Effector memory CD4-positive, alpha-beta T cell (primary cell): ENCODE measurements at regions not wholly inside any gene's neighbourhood (a gene's known extent, or its start where the extent isn't known, plus 50 kb on each side); places are given as distances from the start of the nearest gene placed in this dataset.
"Not testable (repeated sequence)": the region's sequence is repeated elsewhere in the genome, so short reads cannot be mapped to it uniquely, and the experiment has no call there.

Experiments used
- DNase-seq, 3 donors: peaks; one replicate each; pipeline ENCODE4 v3.0.0-alpha.2; 2020
- H3K27ac ChIP-seq: 2 replicates; pipeline ENCODE4 v1.7.0; 2013; ENCODE audit warnings: mild to moderate bottlenecking, low read length, moderate library complexity; ENCODE audit not compliant: insufficient read depth, poor library complexity, severe bottlenecking
- H3K27me3 ChIP-seq: replicated peaks from 2 replicates; pipeline ENCODE4 v1.7.0; 2013; ENCODE audit warnings: mild to moderate bottlenecking, low read length; ENCODE audit not compliant: insufficient read depth, control insufficient read depth, poor library complexity, severe bottlenecking
- H3K36me3 ChIP-seq: 2 replicates; pipeline ENCODE4 v1.7.0; 2013; ENCODE audit warnings: mild to moderate bottlenecking, low read length, moderate library complexity; ENCODE audit not compliant: control insufficient read depth, insufficient read depth
- H3K4me1 ChIP-seq: 2 replicates; pipeline ENCODE4 v1.7.0; 2013; ENCODE audit warnings: low read length, mild to moderate bottlenecking; ENCODE audit not compliant: control insufficient read depth, insufficient read depth, poor library complexity, severe bottlenecking
- H3K4me3 ChIP-seq: 2 replicates; pipeline ENCODE4 v1.7.0; 2013; ENCODE audit warnings: low read length, low read depth, mild to moderate bottlenecking; ENCODE audit not compliant: insufficient read depth, poor library complexity, severe bottlenecking
- H3K9me3 ChIP-seq: 2 replicates; pipeline ENCODE4 v1.7.0; 2013; ENCODE audit warnings: mild to moderate bottlenecking, low read length, moderate library complexity; ENCODE audit not compliant: control insufficient read depth

DNA sequence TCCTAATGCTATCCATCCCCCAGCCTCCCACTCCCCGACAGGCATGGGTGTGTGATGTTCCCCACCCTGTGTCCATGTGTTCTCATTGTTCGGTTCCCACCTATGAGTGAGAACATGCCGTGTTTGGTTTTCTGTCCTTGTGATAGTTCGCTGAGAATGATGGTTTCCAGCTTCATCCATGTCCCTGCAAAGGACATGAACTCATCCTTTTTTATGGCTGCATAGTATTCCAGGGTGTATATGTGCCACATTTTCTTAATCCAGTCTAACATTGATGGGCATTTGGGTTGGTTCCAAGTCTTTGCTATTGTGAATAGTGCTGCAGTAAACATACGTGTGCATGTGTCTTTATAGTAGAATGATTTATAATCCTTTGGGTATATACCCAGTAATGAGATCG lies 328.9 kb downstream of the BCAT1 start:
- H3K36me3 ChIP-seq, H3K9me3 ChIP-seq, H3K27ac ChIP-seq, DNase-seq, H3K4me3 ChIP-seq, H3K27me3 ChIP-seq, H3K4me1 ChIP-seq: not testable (repeated sequence)

DNA sequence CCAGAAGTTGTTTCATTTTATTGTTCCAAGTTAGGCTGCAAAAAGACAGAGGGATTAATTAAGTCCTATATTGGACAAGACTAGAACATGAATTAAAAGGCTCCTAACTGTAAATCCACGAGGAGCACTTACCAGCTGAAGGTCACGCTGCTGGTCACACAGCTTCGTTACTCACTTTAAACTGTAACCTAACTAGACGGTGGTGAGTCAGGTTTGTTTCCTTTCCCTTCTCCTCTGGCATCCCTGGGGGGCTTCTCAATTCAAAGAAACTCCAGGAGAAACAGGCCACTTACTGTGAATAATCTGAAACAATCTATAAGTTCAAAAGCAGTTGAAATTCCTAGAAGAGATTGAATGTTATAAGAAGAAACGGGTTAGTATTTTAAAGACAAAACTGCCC lies 331.4 kb downstream of the BCAT1 start:
- Histone ChIP-seq H3K9me3 (no peaks in the 10 kb centered on the region), H3K4me3 (no peak overlapping the region), H3K4me1 (no peaks in the 10 kb centered on the region), H3K27ac (no peak overlapping the region), H3K36me3 (no peaks in the 10 kb centered on the region), H3K27me3 (peaks cover 2% of the 10 kb centered on the region)
- no peak for DNase-seq

DNA sequence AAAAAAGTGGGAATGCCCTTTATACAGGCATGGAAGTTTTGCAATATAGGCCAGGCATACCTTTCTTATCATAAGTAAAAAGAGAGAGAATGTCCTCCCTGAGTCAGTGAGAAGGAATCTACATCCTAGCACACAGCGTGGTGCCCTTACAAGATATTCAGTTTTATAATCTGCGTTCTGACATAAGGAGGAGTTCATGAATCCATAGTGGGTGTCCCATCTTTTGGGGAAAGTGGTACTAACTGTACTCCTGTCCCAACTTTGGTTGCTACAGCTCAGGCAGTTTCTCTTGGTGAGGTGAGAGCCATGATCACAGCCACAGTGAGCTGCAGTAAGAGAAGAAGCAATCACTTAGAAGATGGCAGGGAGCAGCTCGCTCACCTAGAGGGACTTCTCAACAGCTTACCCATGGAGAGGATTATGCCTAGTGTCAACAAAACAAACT lies 332.9 kb downstream of the BCAT1 start:
- Histone ChIP-seq H3K9me3 (no peaks in the 10 kb centered on the region), H3K4me3 (no peak overlapping the region), H3K4me1 (no peaks in the 10 kb centered on the region), H3K27me3 (peaks cover 2% of the 10 kb centered on the region), H3K36me3 (no peaks in the 10 kb centered on the region), H3K27ac (no peak overlapping the region)
- no peak for DNase-seq

DNA sequence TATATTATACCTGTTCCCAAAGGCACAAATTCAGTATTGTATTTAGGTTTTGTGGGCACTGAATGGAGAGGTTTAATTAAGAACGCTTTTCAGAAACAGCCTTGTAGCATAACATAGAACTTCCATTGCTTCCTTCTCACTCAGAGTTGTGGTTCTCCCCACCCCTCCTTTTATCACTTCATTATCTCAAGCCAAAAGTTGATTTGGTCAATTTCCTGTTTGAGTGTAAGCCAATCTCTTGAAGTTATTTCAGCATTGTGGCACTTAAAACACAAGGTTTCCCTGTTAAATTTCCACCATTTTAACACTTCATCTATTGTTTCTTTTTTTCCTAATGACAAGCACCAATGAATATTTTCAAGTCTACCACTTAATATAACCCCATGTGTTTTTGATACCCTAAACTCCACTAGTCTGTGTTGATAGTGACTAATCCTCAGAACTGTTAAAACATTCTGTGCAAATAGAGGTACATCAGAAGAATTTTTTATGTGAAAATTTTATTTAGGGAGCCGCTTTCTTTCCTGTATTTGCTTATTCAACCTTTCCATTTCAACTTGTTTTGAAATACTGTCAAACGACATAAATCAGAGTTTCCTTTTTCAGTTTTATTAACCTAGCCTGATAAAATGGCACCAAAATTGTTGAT lies 340.1 kb downstream of the BCAT1 start:
- DNase-seq: no peak
- peaks cover 2% of the 10 kb centered on the region for H3K27me3 ChIP-seq
- no peaks in the 10 kb centered on the region for H3K4me1 ChIP-seq

DNA sequence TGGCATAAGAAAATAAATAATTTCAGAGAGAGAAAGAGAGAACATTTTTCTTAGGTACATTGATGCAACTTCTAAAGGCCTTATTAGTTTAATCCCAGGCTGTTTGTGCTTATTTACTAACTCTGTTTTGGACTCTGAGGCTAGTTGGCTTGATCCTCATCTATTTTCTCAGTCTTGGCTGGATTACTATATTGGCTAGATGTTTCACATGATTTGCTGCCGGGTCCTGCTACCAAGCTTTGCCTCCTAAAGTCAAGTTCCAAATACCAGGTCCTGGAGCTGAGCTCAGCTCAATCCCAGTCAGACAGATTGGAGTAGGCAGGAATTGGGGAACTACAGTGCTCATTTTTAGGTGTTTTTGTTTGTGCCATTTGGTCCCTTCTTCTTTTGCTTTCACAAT lies 340.8 kb downstream of the BCAT1 start:
- Histone ChIP-seq H3K27ac (no peak overlapping the region), H3K27me3 (no peaks in the 10 kb centered on the region), H3K36me3 (no peaks in the 10 kb centered on the region), H3K9me3 (no peaks in the 10 kb centered on the region), H3K4me1 (no peaks in the 10 kb centered on the region), H3K4me3 (no peak overlapping the region)
- DNase-seq: no peak

More for the DNA sequence above, 340.1 kb downstream of the BCAT1 start:
- Histone ChIP-seq H3K27ac (no peak overlapping the region), H3K4me3 (no peak overlapping the region), H3K36me3 (no peaks in the 10 kb centered on the region), H3K9me3 (no peaks in the 10 kb centered on the region)

DNA sequence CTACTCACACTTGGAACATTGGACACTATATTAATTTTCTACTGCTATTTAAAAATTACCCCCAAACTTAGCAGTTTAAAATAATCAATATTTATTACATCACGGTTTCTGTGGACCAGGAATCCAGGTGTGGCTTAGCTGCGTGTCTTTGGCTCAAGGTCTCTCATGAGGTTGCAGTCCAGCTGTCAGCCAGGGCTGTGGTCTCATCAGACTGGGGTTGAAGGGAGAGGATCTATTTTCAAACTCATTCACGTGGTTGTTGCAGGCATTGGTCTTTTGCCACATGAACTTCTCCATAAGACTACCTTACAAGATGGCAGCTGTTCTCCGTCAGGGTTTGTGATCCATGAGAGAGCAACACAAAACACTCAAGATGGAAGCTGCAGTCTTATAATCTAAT lies 343.0 kb downstream of the BCAT1 start:
- no peaks in the 10 kb centered on the region for H3K27me3 ChIP-seq
- no peaks in the 10 kb centered on the region for H3K4me1 ChIP-seq
- no peaks in the 10 kb centered on the region for H3K36me3 ChIP-seq
- no peak overlapping the region for H3K4me3 ChIP-seq
- no peaks in the 10 kb centered on the region for H3K9me3 ChIP-seq
- no peak overlapping the region for H3K27ac ChIP-seq
- DNase-seq: no peak

DNA sequence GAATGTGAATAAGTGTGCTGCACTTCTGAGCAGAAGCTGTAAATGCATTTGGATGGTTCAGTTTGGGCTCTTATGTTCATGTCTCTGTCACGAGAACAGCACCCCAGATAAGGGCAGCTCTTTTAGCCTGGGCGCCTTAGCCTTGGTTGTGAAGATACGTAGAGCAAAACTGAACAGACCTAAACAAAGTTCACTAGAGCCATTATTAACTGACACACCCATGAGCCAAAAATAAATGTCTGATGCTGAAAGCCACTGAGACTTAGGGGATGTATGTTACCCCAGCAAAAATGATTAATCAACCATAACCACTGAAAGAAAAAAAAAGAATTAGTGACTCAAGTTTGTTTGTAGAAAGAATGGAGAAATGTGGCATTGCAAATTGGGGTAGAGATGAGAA lies 343.4 kb downstream of the BCAT1 start:
- Histone ChIP-seq H3K4me3 (no peak overlapping the region), H3K27me3 (no peaks in the 10 kb centered on the region), H3K9me3 (no peaks in the 10 kb centered on the region), H3K4me1 (no peaks in the 10 kb centered on the region), H3K27ac (no peak overlapping the region), H3K36me3 (no peaks in the 10 kb centered on the region)
- DNase-seq: no peak

DNA sequence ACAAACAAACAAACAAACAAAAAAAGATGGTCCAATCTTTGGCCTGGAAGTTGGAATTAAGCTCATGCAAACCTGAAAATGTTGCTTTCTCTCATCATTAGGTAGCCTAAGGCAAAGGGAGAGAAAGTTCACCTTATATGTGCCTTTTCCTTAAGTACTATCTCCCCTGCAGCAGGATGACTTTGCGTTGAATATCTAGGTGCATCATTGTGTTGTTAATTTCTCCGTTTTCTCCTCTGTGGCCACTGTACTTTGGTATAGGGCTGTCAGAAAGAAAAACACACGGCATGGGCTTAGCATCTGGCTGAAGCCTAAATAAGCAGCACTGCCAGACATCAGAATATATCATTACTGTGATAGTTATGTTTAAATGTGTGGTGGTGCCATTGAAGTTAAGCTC lies 345.5 kb downstream of the BCAT1 start:
- Histone ChIP-seq H3K27ac (no peak overlapping the region), H3K9me3 (no peaks in the 10 kb centered on the region), H3K4me1 (no peaks in the 10 kb centered on the region), H3K4me3 (no peak overlapping the region), H3K27me3 (no peaks in the 10 kb centered on the region), H3K36me3 (no peaks in the 10 kb centered on the region)
- no peak for DNase-seq

DNA sequence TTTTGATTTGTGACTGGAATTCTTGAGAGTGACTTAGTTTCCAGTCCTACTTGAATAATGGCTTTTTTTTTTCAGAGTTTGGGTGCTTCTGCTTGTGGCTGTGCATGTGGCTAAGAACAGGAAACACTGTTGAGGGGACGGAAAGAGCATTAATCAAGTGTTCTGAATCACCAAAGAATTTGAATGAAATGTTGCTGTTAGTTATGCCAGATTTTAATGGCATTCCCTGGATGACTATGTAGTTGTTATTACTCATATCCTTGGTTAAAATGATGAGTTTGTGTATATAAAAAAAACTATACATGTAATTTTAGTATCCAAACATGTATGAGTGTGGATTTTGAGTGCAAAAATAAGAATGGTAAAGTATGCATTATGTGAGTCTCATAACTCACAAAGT lies 347.9 kb downstream of the BCAT1 start:
- Histone ChIP-seq H3K4me1 (no peaks in the 10 kb centered on the region), H3K4me3 (no peak overlapping the region), H3K27me3 (no peaks in the 10 kb centered on the region), H3K9me3 (no peaks in the 10 kb centered on the region), H3K27ac (no peak overlapping the region), H3K36me3 (no peaks in the 10 kb centered on the region)
- no peak for DNase-seq

DNA sequence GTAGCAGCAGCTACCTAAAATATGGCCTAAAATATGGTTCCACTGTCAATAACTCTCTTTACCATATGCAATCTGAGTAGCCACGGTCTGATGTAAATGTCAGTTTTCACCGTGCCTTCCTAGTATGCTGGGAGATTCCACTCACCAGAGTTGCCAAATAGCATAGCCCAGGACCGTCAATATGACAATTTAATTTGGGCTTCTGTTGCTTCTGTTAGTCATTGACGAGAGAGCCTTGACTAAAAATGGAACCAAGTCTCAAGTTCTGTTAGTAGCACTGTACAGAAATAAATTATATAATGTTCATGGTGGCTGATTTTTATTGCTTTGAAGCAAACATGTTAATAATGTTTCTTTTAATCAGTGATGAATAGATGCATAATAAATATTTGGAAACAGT lies 348.4 kb downstream of the BCAT1 start:
- Histone ChIP-seq H3K4me3 (no peak overlapping the region), H3K4me1 (no peaks in the 10 kb centered on the region), H3K27ac (no peak overlapping the region), H3K27me3 (no peaks in the 10 kb centered on the region), H3K9me3 (no peaks in the 10 kb centered on the region), H3K36me3 (no peaks in the 10 kb centered on the region)
- no peak for DNase-seq
